H9 (cell line): ENCODE measurements at regions not wholly inside any gene's neighbourhood (a gene's known extent, or its start where the extent isn't known, plus 50 kb on each side); places are given as distances from the start of the nearest gene placed in this dataset.

Experiments used
- DNase-seq: peaks from one replicate; pipeline ENCODE4 v3.0.0-alpha.2; 2017
- H2AFZ ChIP-seq: one replicate; pipeline ENCODE4 v1.6.1; 2013; ENCODE audit warnings: mild to moderate bottlenecking, low read length, control low read depth, moderate library complexity
- H2AK5ac ChIP-seq: 2 replicates; pipeline ENCODE4 v1.6.1; 2013; ENCODE audit warnings: low read length, control low read depth, mixed read lengths; ENCODE audit not compliant: insufficient read length
- H2BK120ac ChIP-seq: one replicate; pipeline ENCODE4 v1.6.1; 2013; ENCODE audit warnings: low read depth, mild to moderate bottlenecking, low read length, control low read depth, inconsistent platforms; ENCODE audit not compliant: poor library complexity, severe bottlenecking
- H2BK12ac ChIP-seq: 2 replicates; pipeline ENCODE4 v1.6.1; 2013; ENCODE audit warnings: low read length, control low read depth, mixed read lengths, low read depth; ENCODE audit not compliant: insufficient read length
- H2BK15ac ChIP-seq: 2 replicates; pipeline ENCODE4 v1.6.1; 2013; ENCODE audit warnings: low read depth, low read length, control low read depth
- H2BK20ac ChIP-seq: one replicate; pipeline ENCODE4 v1.6.1; 2013; ENCODE audit warnings: low read depth, mild to moderate bottlenecking, low read length, control low read depth, inconsistent platforms; ENCODE audit not compliant: poor library complexity, severe bottlenecking
- H2BK5ac ChIP-seq: 2 replicates; pipeline ENCODE4 v1.6.1; 2013; ENCODE audit warnings: low read length, control low read depth, mixed read lengths; ENCODE audit not compliant: insufficient read length
- H3K14ac ChIP-seq: 2 replicates; pipeline ENCODE4 v1.6.1; 2013; ENCODE audit warnings: low read length, control low read depth; ENCODE audit not compliant: insufficient read depth
- H3K18ac ChIP-seq: 2 replicates; pipeline ENCODE4 v1.6.1; 2013; ENCODE audit warnings: low read depth, mild to moderate bottlenecking, mixed read lengths, low read length, control low read depth; ENCODE audit not compliant: insufficient read length
- H3K23ac ChIP-seq: 2 replicates; pipeline ENCODE4 v1.6.1; 2013; ENCODE audit warnings: low read length, control low read depth, mixed read lengths, low read depth; ENCODE audit not compliant: insufficient read length
- H3K23me2 ChIP-seq: 2 replicates; pipeline ENCODE4 v1.6.1; 2013; ENCODE audit warnings: low read depth, mild to moderate bottlenecking, mixed read lengths, low read length, control low read depth; ENCODE audit not compliant: insufficient read length, poor library complexity, severe bottlenecking
- H3K27ac ChIP-seq: 2 replicates; pipeline ENCODE4 v1.5.1; 2013; ENCODE audit warnings: low read length, control low read depth, mixed read lengths, low read depth; ENCODE audit not compliant: insufficient read length
- H3K27me3 ChIP-seq: 2 replicates; pipeline ENCODE4 v1.6.1; 2013; ENCODE audit warnings: low read length, control low read depth, inconsistent platforms; ENCODE audit not compliant: insufficient read depth
- H3K4ac ChIP-seq: 2 replicates; pipeline ENCODE4 v1.6.1; 2013; ENCODE audit warnings: low read depth, mild to moderate bottlenecking, control low read depth, inconsistent platforms, low read length, moderate library complexity
- H3K4me1 ChIP-seq: 2 replicates; pipeline ENCODE4 v1.6.1; 2013; ENCODE audit warnings: low read length, control low read depth, inconsistent platforms; ENCODE audit not compliant: insufficient read depth
- H3K4me2 ChIP-seq: 2 replicates; pipeline ENCODE4 v1.6.1; 2013; ENCODE audit warnings: low read length, control low read depth, mixed read lengths; ENCODE audit not compliant: insufficient read length, insufficient read depth
- H3K56ac ChIP-seq: 2 replicates; pipeline ENCODE4 v1.6.1; 2013; ENCODE audit warnings: low read depth, mild to moderate bottlenecking, mixed read lengths, low read length, control low read depth; ENCODE audit not compliant: insufficient read length
- H3K79me1 ChIP-seq: 2 replicates; pipeline ENCODE4 v1.6.1; 2013; ENCODE audit warnings: low read depth, mild to moderate bottlenecking, moderate library complexity, low read length, control low read depth, inconsistent platforms; ENCODE audit not compliant: insufficient read depth, poor library complexity, severe bottlenecking
- H3K79me2 ChIP-seq: 2 replicates; pipeline ENCODE4 v1.6.1; 2013; ENCODE audit warnings: low read length, control low read depth, inconsistent platforms; ENCODE audit not compliant: insufficient read depth
- H3K9ac ChIP-seq: 2 replicates; pipeline ENCODE4 v1.6.1; 2013; ENCODE audit warnings: low read length, control low read depth, mixed read lengths; ENCODE audit not compliant: insufficient read length; ENCODE audit errors: extremely low read depth
- H3K9me3 ChIP-seq: one replicate; pipeline ENCODE4 v1.6.1; 2013; ENCODE audit warnings: low read depth, low read length, inconsistent platforms; ENCODE audit not compliant: control insufficient read depth
- H3T11ph ChIP-seq: one replicate; pipeline ENCODE4 v1.6.1; 2013; ENCODE audit warnings: mild to moderate bottlenecking, low read length, control low read depth, inconsistent platforms
- H4K20me1 ChIP-seq: one replicate; pipeline ENCODE4 v1.6.1; 2013; ENCODE audit not compliant: control insufficient read depth, insufficient read length, insufficient read depth
- H4K5ac ChIP-seq: 2 replicates; pipeline ENCODE4 v1.6.1; 2013; ENCODE audit warnings: low read depth, mild to moderate bottlenecking, mixed read lengths, low read length, control low read depth; ENCODE audit not compliant: insufficient read length
- H4K8ac ChIP-seq: replicated peaks from 2 replicates; pipeline ENCODE4 v1.6.1; 2013; ENCODE audit warnings: low read length, control low read depth, mixed read lengths, low read depth; ENCODE audit not compliant: insufficient read length
- H4K91ac ChIP-seq: 2 replicates; pipeline ENCODE4 v1.6.1; 2013; ENCODE audit warnings: low read depth, mild to moderate bottlenecking, moderate library complexity, mixed read lengths, low read length, control low read depth; ENCODE audit not compliant: insufficient read length
- H3K27ac Mint-ChIP-seq, 3 experiments: 2 replicates in 2 of 3; 3 replicates in 1 of 3; pipeline ENCODE4 v1.8.0; 2020 to 2021; ENCODE audit warnings: mixed read lengths in 3 of 3, mild to moderate bottlenecking in 1 of 3, moderate library complexity in 1 of 3
- H3K27me3 Mint-ChIP-seq: 2 replicates; pipeline ENCODE4 v1.8.0; 2021; ENCODE audit warnings: low read depth, mild to moderate bottlenecking, moderate library complexity, mixed read lengths
- H3K36me3 Mint-ChIP-seq, 3 experiments: 2 replicates in 2 of 3; 3 replicates in 1 of 3; pipeline ENCODE4 v1.8.0; 2020 to 2021; ENCODE audit warnings: low read depth in 3 of 3, mixed read lengths in 3 of 3; ENCODE audit not compliant: insufficient read depth in 1 of 3
- H3K4me1 Mint-ChIP-seq, 2 experiments: 2 replicates each; pipeline ENCODE4 v1.8.0; 2020; ENCODE audit warnings: mixed read lengths in 2 of 2
- H3K4me3 Mint-ChIP-seq, 2 experiments: 2 replicates in 1 of 2; 3 replicates in 1 of 2; pipeline ENCODE4 v1.8.0; 2020 to 2021; ENCODE audit warnings: mild to moderate bottlenecking in 2 of 2, mixed read lengths in 2 of 2, moderate library complexity in 1 of 2
- H3K9me3 Mint-ChIP-seq, 2 experiments: 2 replicates in 1 of 2; 3 replicates in 1 of 2; pipeline ENCODE4 v1.8.0; 2020; ENCODE audit warnings: mild to moderate bottlenecking in 2 of 2, mixed read lengths in 2 of 2, moderate library complexity in 1 of 2
- WGBS: extraction: QIAGEN DNeasy Blood & Tissue Kit; methylation state at CpG from one replicate; pipeline ENCODE4 v1.1.7; 2013; ENCODE audit warnings: missing lambda C conversion rate, low lambda C conversion rate, mixed read lengths; ENCODE audit not compliant: insufficient read length; ENCODE audit errors: extremely low coverage; 5-methylcytosine and 5-hydroxymethylcytosine counted together
- TF ChIP-seq, protein P1 (sequence below): fragments of 200-600 bp; sonication (generic); conservative IDR thresholded peaks from 3 replicates; pipeline ENCODE4 v1.8.0; 2021; ENCODE audit warnings: antibody characterized with exemption, mild to moderate bottlenecking

DNA sequence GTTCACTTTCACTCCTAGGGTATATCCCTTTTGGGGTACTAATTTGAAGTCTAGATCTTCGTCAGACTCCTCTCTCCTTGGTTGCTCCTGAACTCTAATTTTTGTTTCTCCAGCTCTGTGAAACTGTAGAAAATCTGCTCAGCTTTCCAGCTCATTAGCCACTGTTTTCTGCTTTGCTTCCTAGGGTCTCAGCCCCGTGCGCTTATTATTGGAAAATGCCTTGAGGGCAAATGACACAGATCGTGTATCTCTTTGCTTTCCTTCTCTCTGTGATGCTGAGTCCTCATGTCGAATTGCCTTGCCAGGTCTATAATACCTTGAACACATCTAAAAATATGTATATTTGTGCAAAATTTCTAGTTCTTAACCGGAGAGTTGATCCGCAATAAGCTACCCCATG is 731.1 kb downstream of the EDEM1 start:
- Histone ChIP-seq H3K27me3 (no peaks in the 10 kb centered on the region), H2BK120ac (no peak overlapping the region), H3T11ph (no peak overlapping the region), H3K9me3 (no peaks in the 10 kb centered on the region), H3K14ac (no peak overlapping the region), H3K79me2 (no peaks in the 10 kb centered on the region), H3K4me1 (no peaks in the 10 kb centered on the region), H2AK5ac (no peak overlapping the region), H2BK20ac (no peak overlapping the region), H2BK5ac (no peak overlapping the region), H4K8ac (no peak overlapping the region), H4K5ac (no peak overlapping the region), H3K23me2 (no peaks in the 10 kb centered on the region), H3K4ac (no peak overlapping the region), H4K20me1 (no peaks in the 10 kb centered on the region), H3K23ac (no peak overlapping the region), H2BK15ac (no peak overlapping the region), H3K27ac (no peak overlapping the region), H3K9ac (no peak overlapping the region), H3K79me1 (no peaks in the 10 kb centered on the region), H4K91ac (no peak overlapping the region), H3K56ac (no peak overlapping the region), H2AFZ (no peak overlapping the region), H2BK12ac (no peak overlapping the region), H3K4me2 (no peak overlapping the region), H3K18ac (no peak overlapping the region)
- Mint-ChIP-seq H3K4me1 (no peaks in the 10 kb centered on the region), H3K36me3 (no peaks in the 10 kb centered on the region), H3K27me3 (no peaks in the 10 kb centered on the region), H3K4me3 (no peak overlapping the region), H3K9me3 (no peaks in the 10 kb centered on the region), H3K27ac (no peak overlapping the region)
- TF ChIP-seq, protein P1, sequence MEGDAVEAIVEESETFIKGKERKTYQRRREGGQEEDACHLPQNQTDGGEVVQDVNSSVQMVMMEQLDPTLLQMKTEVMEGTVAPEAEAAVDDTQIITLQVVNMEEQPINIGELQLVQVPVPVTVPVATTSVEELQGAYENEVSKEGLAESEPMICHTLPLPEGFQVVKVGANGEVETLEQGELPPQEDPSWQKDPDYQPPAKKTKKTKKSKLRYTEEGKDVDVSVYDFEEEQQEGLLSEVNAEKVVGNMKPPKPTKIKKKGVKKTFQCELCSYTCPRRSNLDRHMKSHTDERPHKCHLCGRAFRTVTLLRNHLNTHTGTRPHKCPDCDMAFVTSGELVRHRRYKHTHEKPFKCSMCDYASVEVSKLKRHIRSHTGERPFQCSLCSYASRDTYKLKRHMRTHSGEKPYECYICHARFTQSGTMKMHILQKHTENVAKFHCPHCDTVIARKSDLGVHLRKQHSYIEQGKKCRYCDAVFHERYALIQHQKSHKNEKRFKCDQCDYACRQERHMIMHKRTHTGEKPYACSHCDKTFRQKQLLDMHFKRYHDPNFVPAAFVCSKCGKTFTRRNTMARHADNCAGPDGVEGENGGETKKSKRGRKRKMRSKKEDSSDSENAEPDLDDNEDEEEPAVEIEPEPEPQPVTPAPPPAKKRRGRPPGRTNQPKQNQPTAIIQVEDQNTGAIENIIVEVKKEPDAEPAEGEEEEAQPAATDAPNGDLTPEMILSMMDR, result no peak
- no CpG with 5 or more reads among the region's 7 CpGs for WGBS
- no peak for DNase-seq
